OCI-LY3 (cell line): ENCODE measurements at regions not wholly inside any gene's neighbourhood (a gene's known extent, or its start where the extent isn't known, plus 50 kb on each side); places are given as distances from the start of the nearest gene placed in this dataset.

Experiments used
- CTCF ChIP-seq: fragments of 200-600, 300-600 bp; sonication (generic); IDR thresholded peaks from 2 replicates; pipeline ENCODE4 v1.5.1; 2014; ENCODE audit warnings: antibody characterized with exemption, low read length, low read depth
- EZH2phosphoT487 ChIP-seq: fragments of 200-600 bp; shearing (Covaris generic); IDR thresholded peaks from 2 replicates; pipeline ENCODE4 v1.6.1; 2018; ENCODE audit warnings: antibody characterized with exemption, mixed run types, low read depth

GRCh38 chr3:105022813-105023212, 343.9 kb upstream of the ALCAM start:
- no peak for TF ChIP-seq CTCF
- no peak for TF ChIP-seq EZH2phosphoT487
